ENCODE measurements at regions not wholly inside any gene's neighbourhood (a gene's known extent, or its start where the extent isn't known, plus 50 kb on each side); places are given as distances from the start of the nearest gene placed in this dataset.

DNA sequence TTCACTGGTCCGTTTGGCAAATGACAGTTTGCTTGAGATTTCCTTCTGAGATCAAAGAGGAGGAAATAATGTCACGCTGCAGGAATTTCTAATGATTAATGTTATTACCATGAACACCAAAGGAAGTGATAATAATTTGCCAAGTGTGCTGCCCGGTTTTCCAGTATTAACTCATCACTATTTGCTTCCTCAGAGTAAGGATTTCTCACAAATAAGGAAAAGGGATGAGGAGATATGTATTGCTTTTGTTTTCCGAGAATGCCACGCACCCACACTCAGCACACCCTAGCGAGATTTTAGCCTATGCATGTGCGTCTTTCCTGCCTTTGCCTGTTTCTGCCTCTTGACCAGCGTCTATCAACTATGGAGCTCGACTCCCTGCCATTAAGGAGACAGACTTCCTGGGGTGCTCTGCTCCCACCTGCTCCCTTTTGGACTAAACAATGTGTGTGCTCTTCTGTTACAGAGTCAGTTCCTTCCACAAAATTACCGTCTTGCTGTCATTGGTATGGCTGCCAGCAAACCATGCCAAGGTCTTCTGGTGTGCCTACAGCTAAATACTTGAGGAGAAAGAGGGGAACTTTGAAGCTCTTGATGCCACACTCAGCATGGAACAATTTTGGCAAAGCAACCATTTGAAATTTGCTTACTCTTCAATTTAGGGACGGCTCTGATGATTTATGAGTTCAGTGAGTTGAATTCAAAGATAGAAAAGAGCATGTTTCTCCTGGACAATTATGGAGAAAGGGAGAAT is 393.1 kb upstream of the ZFP42 start:
- H3K36me3 ChIP-seq (ENCODE audit: insufficient read depth in 1 of 2, low read depth in 1 of 2): no peaks in the 10 kb centered on the region
- no peak overlapping the region for H3K4me3 ChIP-seq
- intact Hi-C loops (cut with DNase I): no loop called here
- H3K27ac ChIP-seq: no peak overlapping the region
- H3K4me1 ChIP-seq: no peaks in the 10 kb centered on the region
- DNase-seq: no peak
- no peaks in the 10 kb centered on the region for H3K27me3 ChIP-seq (ENCODE audit: insufficient read depth in 3 of 3, low read length in 2 of 3)
- no peak for ATAC-seq
- TF ChIP-seq, protein P1, sequence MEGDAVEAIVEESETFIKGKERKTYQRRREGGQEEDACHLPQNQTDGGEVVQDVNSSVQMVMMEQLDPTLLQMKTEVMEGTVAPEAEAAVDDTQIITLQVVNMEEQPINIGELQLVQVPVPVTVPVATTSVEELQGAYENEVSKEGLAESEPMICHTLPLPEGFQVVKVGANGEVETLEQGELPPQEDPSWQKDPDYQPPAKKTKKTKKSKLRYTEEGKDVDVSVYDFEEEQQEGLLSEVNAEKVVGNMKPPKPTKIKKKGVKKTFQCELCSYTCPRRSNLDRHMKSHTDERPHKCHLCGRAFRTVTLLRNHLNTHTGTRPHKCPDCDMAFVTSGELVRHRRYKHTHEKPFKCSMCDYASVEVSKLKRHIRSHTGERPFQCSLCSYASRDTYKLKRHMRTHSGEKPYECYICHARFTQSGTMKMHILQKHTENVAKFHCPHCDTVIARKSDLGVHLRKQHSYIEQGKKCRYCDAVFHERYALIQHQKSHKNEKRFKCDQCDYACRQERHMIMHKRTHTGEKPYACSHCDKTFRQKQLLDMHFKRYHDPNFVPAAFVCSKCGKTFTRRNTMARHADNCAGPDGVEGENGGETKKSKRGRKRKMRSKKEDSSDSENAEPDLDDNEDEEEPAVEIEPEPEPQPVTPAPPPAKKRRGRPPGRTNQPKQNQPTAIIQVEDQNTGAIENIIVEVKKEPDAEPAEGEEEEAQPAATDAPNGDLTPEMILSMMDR (IDR thresholded peaks at IDR 0.05): no peak
- no peaks in the 10 kb centered on the region for H3K9me3 ChIP-seq
- WGBS, 3 donors: 33 to 42% (median 34%) methylated on average over 11 of the region's 11 CpGs

- ATAC-seq: no peak
- DNase-seq: no peak
- 67 to 74% (median 69%) methylated on average over 5 of the region's 5 CpGs for WGBS, 3 donors
- H3K27ac ChIP-seq: no peak overlapping the region
- TF ChIP-seq, protein P1 (IDR thresholded peaks at IDR 0.05): no peak
- intact Hi-C loops (cut with DNase I): no loop called here
- H3K36me3 ChIP-seq (ENCODE audit: insufficient read depth in 1 of 2, low read depth in 1 of 2): no peaks in the 10 kb centered on the region
- H3K27me3 ChIP-seq (ENCODE audit: insufficient read depth in 3 of 3, low read length in 2 of 3): no peaks in the 10 kb centered on the region
- H3K9me3 ChIP-seq: no peaks in the 10 kb centered on the region
- no peaks in the 10 kb centered on the region for H3K4me1 ChIP-seq
- H3K4me3 ChIP-seq: no peak overlapping the region
These were observed 392.2 kb upstream of the ZFP42 start for GRCh38 chr4:187603093-187604025.

DNA sequence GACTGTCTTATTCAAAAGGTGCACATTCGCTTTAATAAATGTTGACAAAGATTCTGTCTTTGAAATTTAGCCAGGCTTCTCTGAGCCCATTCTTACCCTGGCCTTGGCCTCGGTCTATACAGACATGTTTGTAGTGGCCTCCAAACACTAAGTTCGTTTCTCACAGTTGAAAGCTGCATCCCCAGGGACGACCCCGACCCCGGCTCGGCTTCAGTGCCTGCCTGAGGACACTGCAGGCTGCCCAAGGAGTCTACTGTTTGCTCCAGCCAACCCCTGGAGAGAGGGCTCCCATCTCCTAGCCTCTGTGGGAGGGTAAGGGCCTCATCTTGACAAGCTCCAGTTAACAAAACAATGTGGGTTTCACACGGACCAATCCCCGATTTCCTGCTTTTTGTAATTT is 390.6 kb upstream of the ZFP42 start:
- ATAC-seq: no peak
- H3K9me3 ChIP-seq: no peaks in the 10 kb centered on the region
- H3K27ac ChIP-seq: no peak overlapping the region
- H3K36me3 ChIP-seq (ENCODE audit: insufficient read depth in 1 of 2, low read depth in 1 of 2): no peaks in the 10 kb centered on the region
- WGBS, 3 donors: 51 to 53% (median 53%) methylated on average over 9 of the region's 9 CpGs
- no peak overlapping the region for H3K4me3 ChIP-seq
- TF ChIP-seq, protein P1 (IDR thresholded peaks at IDR 0.05): no peak
- no peaks in the 10 kb centered on the region for H3K4me1 ChIP-seq
- intact Hi-C loops (cut with DNase I): no loop called here
- H3K27me3 ChIP-seq (ENCODE audit: insufficient read depth in 3 of 3, low read length in 2 of 3): no peaks in the 10 kb centered on the region
- DNase-seq: no peak

DNA sequence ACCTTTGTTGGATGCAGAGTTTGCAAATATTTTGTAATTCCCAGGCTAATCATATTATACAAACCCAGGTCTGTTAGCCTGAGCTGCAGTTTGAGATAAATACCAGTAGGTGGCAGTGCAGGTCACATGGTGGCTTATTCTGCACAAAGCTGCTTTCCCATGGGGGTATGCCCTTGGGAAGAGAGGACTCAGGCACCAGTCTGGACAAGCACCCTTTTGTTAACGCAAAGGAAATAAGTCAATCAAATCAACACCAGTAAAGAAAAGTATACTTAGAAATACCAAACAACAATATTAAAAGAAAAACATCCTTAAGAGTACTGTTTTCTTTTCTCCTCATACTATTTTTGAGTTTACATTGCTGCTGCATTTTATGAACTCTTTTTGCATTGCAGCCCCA is 389.0 kb upstream of the ZFP42 start:
- no peaks in the 10 kb centered on the region for H3K9me3 ChIP-seq
- H3K4me3 ChIP-seq: no peak overlapping the region
- H3K27ac ChIP-seq: no peak overlapping the region
- intact Hi-C loops (cut with DNase I): no loop called here
- H3K27me3 ChIP-seq (ENCODE audit: insufficient read depth in 3 of 3, low read length in 2 of 3): no peaks in the 10 kb centered on the region
- no peaks in the 10 kb centered on the region for H3K36me3 ChIP-seq (ENCODE audit: insufficient read depth in 1 of 2, low read depth in 1 of 2)
- DNase-seq: no peak
- H3K4me1 ChIP-seq: no peaks in the 10 kb centered on the region
- no peak for ATAC-seq
- 33 to 48% (median 44%) methylated on average over 1 of the region's 1 CpG for WGBS, 3 donors
- TF ChIP-seq, protein P1 (IDR thresholded peaks at IDR 0.05): peak; percentile 67

Measured in psoas muscle (tissue), 7 donors.